Embryonic facial prominence (tissue), 1 donor: ENCODE measurements at regions not wholly inside any gene's neighbourhood (a gene's known extent, or its start where the extent isn't known, plus 50 kb on each side); places are given as distances from the start of the nearest gene placed in this dataset.
"Not testable (repeated sequence)": the region's sequence is repeated elsewhere in the genome, so short reads cannot be mapped to it uniquely, and the experiment has no call there.

Experiments
- DNase-seq: peaks from one replicate; pipeline ENCODE4 v3.0.0-alpha.2; 2016; ENCODE audit errors: extremely low spot score

- no peak for DNase-seq
Observed at GRCh38 chr12:47348206-47348605, 268.4 kb upstream of the AMIGO2 start.

- DNase-seq: no peak
Observed at GRCh38 chr12:47346251-47347019, 266.7 kb upstream of the AMIGO2 start.

- DNase-seq: no peak
Observed at GRCh38 chr12:47343684-47344567, 264.2 kb upstream of the AMIGO2 start.

- DNase-seq: no peak
Observed at GRCh38 chr12:47340411-47341015, 260.8 kb upstream of the AMIGO2 start.

GRCh38 chr12:47337581-47337980 is 257.8 kb upstream of the AMIGO2 start:
- DNase-seq: no peak

- DNase-seq: not testable (repeated sequence)
Observed at GRCh38 chr12:47333271-47333858, 253.6 kb upstream of the AMIGO2 start.

GRCh38 chr12:47328831-47329545 is 249.2 kb upstream of the AMIGO2 start:
- no peak for DNase-seq

GRCh38 chr12:47326190-47326589 is 246.4 kb upstream of the AMIGO2 start:
- DNase-seq: no peak

GRCh38 chr12:47323802-47324201 is 244.0 kb upstream of the AMIGO2 start:
- DNase-seq: no peak

GRCh38 chr12:47321436-47321835 is 241.7 kb upstream of the AMIGO2 start:
- no peak for DNase-seq

GRCh38 chr12:47319746-47320145 is 240.0 kb upstream of the AMIGO2 start:
- no peak for DNase-seq

- no peak for DNase-seq
Observed at GRCh38 chr12:47318963-47319362, 239.2 kb upstream of the AMIGO2 start.

GRCh38 chr12:47317175-47317915 is 237.6 kb upstream of the AMIGO2 start:
- DNase-seq: no peak

GRCh38 chr12:47316609-47317049 is 236.9 kb upstream of the AMIGO2 start:
- no peak for DNase-seq

GRCh38 chr12:47314996-47315395 is 235.2 kb upstream of the AMIGO2 start:
- no peak for DNase-seq

GRCh38 chr12:47312808-47313426 is 233.2 kb upstream of the AMIGO2 start:
- no peak for DNase-seq

GRCh38 chr12:47312147-47312546 is 232.4 kb upstream of the AMIGO2 start:
- no peak for DNase-seq

GRCh38 chr12:47311568-47311967 is 231.8 kb upstream of the AMIGO2 start:
- no peak for DNase-seq

- DNase-seq: no peak
Observed at GRCh38 chr12:47311010-47311409, 231.3 kb upstream of the AMIGO2 start.

GRCh38 chr12:47308672-47309071 is 228.9 kb upstream of the AMIGO2 start:
- no peak for DNase-seq
